SIG-M5 treated with dmso at 0.1 percent for 504 hours (cell line): ENCODE measurements at regions not wholly inside any gene's neighbourhood (a gene's known extent, or its start where the extent isn't known, plus 50 kb on each side); places are given as distances from the start of the nearest gene placed in this dataset.

Source experiments
- DNase-seq: peaks from one replicate; lab custom pipeline; 2025; ENCODE audit not compliant: unreplicated experiment; lab: John Stamatoyannopoulos, UW

- peak; percentile 31 for DNase-seq
Measured at GRCh38 chr5:156230887-156231286, 96.1 kb upstream of the SGCD start.

GRCh38 chr5:156232251-156232869, 94.6 kb upstream of the SGCD start:
- no peak for DNase-seq

GRCh38 chr5:156237361-156237760, 89.6 kb upstream of the SGCD start:
- DNase-seq: no peak

DNA sequence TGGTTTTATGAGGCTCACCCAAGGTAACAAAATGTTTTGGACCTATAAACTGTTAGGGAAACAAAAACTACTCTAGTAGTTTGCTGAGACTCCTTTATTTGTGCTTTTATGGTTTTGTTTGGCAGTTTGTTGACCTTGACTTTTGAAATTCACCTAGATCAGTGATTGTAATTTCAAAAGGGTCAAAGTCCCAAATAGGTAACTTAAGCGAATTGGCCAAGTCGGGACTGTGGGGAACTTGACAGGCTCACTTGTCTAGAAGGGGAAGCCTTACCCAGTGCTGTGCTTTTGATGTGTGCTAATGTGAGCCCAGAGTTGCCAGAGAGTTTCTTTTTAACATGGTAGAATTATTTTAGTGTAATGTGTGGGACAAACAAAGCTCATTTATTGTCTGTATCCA, 87.2 kb upstream of the SGCD start:
- no peak for DNase-seq

DNA sequence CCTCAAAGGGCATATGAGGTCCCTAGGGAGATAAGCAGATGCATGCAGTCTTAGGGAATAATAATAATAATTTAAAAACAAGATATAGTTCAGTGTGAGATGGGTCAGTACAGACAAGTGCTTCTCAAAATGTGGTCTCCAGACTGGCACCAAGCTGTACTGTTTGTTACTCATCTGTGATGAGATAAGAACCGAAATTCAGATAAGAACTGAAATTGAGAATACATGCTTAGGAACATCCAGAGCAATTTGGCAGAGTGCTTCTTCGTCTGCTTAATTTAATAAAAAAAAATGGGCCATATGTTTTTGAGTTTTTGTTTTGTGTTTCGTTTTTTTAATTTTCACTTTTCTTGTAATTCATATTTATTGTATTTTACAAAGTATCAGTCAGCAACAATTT, 86.5 kb upstream of the SGCD start:
- no peak for DNase-seq

GRCh38 chr5:156241266-156241665, 85.7 kb upstream of the SGCD start:
- no peak for DNase-seq

DNA sequence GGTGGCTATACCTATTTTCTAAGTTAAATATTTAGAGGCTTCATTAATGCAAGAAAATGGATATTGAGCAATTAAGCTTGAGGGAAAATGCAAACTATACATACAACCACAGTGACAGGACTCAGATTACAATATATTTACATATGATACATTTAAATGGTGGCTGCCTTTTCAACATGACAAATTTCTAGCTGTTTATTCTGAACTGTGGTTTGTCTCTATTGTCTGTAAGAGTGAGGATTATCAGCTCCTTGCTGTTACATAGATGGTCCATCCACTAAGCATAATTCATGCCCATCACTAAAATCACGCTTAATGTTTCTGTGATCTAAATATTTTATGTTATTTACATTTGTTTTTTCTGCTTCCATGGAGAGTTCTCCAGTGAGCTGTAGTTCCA, 81.1 kb upstream of the SGCD start:
- DNase-seq: no peak

DNA sequence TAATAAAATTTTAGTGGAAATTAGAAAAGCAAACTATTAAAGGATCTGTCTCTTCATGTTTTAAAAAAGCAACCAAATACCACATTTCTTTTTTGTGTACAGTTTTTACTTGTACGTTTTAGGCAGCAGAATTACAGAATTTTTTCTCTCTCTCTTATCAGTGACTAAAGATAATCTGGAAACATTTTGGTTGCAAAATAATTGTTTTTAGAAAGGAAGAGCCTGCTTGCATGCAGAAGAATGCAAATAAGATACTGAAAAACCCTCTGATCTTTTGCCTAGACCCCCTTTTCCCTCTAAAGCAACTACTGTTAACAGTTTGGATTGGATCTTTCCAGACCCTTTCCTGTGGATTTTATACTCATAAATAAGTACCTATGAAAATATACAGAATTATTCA, 75.9 kb upstream of the SGCD start:
- no peak for DNase-seq

DNA sequence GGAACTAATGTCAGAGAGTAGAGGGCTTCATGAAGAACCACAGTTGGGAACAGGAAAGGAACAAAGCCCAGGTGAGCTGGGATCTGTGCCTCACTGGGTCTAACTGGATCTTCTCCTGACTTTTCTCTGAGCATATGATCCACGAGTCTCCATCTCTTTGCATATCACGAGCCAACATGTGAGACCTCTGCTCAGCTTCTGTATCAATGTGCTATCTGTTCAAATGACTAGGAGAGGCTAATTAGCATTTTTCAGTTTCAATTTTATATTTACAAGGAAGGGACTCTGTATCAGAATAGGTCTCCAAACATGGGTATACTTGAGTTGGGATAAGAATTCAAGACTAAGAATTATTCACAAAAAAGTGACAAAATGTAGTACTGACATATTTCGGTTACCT, 73.8 kb upstream of the SGCD start:
- DNase-seq: no peak

DNA sequence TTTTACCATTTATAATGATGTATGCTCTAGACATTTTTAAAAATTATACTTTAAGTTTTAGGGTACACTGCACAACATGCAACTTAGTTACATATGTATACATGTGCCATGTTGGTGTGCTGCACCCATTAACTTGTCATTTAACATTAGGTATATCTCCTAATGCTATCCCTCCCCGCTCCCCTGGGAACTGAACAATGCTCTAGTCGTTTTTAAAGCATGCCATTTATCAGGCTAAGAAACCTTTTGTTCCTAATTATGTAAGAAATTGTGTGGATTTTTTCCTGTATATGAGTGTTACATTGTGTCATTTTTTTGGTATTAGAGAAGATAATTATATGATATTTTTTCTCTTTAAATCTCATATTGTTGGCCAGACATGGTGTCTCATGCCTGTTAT, 72.8 kb upstream of the SGCD start:
- no peak for DNase-seq

GRCh38 chr5:156256642-156257041, 70.3 kb upstream of the SGCD start:
- no peak for DNase-seq

DNA sequence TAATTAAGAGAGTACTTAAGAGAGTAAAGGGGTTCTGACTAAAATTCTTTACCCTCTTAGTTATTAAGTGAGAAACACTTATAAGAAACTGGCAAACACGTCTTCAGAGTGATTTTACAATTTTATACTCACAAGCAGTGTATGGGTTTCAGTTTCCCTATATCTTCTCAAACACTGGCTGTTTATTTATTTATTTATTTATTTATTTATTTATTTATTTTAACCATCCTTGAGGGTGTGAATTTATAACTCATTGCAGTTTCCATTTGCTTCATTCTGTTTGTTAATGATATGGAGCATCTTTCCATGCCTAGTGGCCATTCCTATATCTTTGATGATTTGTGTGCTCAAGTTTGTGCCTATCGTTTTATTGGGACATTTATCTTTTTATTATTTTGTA, 68.0 kb upstream of the SGCD start:
- no peak for DNase-seq

DNA sequence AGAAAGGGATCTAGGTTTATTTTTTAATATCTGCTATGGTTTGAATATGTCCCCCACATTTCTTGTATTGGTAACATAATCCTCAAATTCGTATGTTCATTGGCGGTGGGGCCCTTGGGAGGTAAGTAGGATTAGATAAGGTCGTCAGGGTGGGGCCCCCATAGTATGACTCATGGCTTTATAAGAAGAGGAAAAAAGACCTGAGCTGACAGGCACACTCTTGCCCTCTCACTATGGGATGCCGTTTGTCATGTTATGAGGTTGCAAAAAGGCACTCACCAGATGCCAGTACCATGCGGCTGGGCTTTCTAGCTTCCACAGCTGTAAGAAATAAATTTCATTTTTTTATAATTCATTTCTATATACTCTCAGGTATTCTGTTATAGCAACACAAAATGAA, 67.3 kb upstream of the SGCD start:
- no peak for DNase-seq

- no peak for DNase-seq
Measured at GRCh38 chr5:156261275-156261939, 65.6 kb upstream of the SGCD start.

- no peak for DNase-seq
Measured at GRCh38 chr5:156271569-156271968, 55.4 kb upstream of the SGCD start.

- DNase-seq: no peak
Measured at GRCh38 chr5:156272139-156272538, 54.8 kb upstream of the SGCD start.

DNA sequence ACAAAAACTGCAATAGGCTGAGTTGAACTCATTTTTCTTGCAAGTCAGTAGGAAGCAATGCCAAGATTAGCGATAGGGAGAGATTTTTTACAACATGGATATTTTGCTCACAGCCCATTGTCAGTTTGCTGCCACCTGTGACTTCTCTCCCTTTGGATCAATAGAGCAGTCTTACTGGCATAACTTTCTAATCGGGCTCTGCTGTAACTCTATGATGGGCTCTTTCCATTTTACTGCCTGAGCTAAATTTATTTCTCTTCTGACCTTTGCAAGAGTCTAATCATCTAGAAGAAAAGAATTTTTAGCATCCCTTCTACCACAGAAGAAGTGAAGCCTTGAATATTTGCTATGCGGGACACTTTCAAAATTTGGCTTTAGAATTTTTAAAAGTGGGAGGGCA, 53.6 kb upstream of the SGCD start:
- no peak for DNase-seq

GRCh38 chr5:156274453-156274852, 52.5 kb upstream of the SGCD start:
- no peak for DNase-seq
